Stimulated activated CD4-positive, alpha-beta T cell treated with anti-CD3 and anti-CD28 coated beads, Interleukin-4, amount 100 ng/mL, for 24 hours (primary cell): ENCODE measurements at regions not wholly inside any gene's neighbourhood (a gene's known extent, or its start where the extent isn't known, plus 50 kb on each side); places are given as distances from the start of the nearest gene placed in this dataset.

Experiments used
- DNase-seq: peaks from one replicate; pipeline ENCODE4 v3.0.0-alpha.2; 2020

GRCh38 chr1:239262538-239262937, 123.8 kb upstream of the CHRM3 start:
- no peak for DNase-seq

GRCh38 chr1:239261521-239261920, 124.8 kb upstream of the CHRM3 start:
- DNase-seq: no peak

DNA sequence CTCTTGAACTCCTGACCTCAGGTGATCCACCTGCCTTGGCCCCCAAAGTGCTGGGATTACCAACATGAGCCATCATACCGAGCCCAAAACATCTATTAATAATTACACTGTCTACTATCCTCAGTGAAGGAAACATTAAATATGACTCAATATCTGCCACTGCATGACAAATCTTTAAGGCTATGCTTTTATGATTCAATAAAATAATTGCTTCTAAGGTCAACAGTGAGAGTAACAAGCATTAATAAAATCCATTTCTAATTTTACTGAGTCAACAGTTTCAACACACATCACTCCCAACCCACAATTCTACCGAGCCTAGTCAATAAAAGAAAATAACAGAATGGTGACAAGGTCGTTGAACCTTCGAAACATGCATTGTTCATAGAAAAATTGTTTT, 125.5 kb upstream of the CHRM3 start:
- DNase-seq: no peak

GRCh38 chr1:239255628-239256160, 130.7 kb upstream of the CHRM3 start:
- no peak for DNase-seq

GRCh38 chr1:239254999-239255398, 131.4 kb upstream of the CHRM3 start:
- no peak for DNase-seq

GRCh38 chr1:239253032-239253431, 133.3 kb upstream of the CHRM3 start:
- DNase-seq: no peak

DNA sequence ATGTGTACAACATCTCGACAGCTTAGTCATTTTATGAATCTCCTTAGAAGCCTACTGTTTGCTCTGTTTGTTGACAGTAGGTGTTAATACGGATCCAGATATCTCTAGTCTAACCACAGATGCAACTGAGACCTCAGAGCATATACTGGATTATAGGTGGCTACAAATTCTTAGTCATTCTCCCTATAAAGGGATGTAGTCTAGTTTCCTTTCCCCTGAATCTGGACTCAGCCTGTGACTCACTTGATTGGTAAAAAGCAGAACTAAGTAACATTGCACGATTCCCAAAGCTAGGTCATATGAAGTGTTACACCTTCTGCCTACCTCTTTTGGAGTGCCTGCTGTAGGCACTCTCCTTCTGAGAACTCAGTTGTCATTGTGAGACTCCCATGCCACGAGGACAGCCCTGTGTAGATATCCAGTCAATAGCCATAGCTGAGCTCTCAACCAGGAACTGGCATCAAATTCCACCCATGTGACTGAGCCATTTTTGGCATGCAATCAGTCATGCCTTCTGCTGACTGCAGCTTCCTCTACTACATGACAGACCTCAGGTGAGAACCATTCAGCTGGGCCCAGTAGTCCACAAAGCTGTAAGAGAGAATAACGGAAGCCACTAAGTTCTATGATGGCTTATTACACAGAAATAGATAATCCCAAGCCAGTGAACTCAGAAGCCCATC, 135.9 kb upstream of the CHRM3 start:
- DNase-seq: no peak

GRCh38 chr1:239247285-239247684, 139.1 kb upstream of the CHRM3 start:
- no peak for DNase-seq

- no peak for DNase-seq
Observed at GRCh38 chr1:239244084-239244483, 142.3 kb upstream of the CHRM3 start.

DNA sequence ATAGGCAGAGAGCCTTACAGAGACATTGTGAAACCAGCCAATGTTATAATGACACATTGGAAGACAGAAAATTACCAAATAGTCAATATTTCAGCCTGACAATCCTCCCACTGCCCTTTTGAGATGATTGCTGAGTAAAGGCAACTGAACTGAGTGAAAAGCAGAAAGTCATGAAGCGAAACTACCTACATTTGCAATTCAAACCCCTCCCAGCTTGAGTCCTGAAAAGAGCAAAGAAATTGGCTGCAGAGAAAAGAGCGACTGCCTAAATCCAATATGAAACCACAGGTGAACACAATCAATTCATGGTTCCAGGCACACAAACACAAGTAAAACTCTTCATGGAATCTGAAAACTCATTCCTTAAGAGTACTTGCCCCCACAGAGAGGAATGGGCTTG, 143.4 kb upstream of the CHRM3 start:
- no peak for DNase-seq

- no peak for DNase-seq
Observed at GRCh38 chr1:239242404-239242803, 144.0 kb upstream of the CHRM3 start.

- no peak for DNase-seq
Observed at GRCh38 chr1:239240736-239241135, 145.6 kb upstream of the CHRM3 start.

DNA sequence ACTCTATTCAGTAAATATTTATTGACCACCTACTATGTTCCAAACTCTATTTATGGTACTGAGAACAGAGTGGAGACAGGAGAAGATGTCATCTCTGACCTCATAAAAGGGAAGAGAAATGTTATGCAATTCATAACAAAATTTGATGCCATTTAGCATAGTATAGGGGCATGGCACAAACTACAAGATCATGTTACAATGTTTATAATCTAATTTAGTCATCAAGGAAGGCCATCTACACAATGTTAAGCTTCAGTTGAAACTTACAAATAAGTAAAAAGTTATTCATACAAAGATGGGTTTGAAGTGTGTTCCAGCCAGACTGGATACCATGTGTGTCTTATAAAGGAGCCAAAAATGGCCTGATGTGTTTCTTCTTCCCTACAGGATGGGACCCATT, 146.8 kb upstream of the CHRM3 start:
- no peak for DNase-seq

DNA sequence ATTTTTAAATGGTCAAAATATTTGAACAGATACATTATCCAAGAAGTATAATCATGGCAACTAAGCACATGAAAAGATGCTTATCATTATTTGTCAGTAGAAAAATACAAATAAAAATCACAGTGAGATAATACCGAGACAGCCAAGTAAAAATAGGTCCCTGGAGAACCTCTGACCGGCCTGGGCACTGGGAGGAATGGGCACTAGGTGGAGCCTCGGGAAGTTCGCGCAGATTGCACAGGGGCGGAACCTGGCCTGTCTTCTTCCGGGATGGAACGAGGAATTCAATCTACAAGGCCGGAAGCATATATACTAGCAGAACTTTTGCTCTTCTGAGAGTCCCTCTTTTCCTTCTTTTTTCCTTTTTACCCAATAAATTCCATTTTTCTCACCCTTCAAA, 148.5 kb upstream of the CHRM3 start:
- DNase-seq: no peak

- no peak for DNase-seq
Observed at GRCh38 chr1:239233626-239234025, 152.7 kb upstream of the CHRM3 start.

- no peak for DNase-seq
Observed at GRCh38 chr1:239232921-239233320, 153.4 kb upstream of the CHRM3 start.

GRCh38 chr1:239228451-239228850, 157.9 kb upstream of the CHRM3 start:
- no peak for DNase-seq

GRCh38 chr1:239225396-239225795, 161.0 kb upstream of the CHRM3 start:
- DNase-seq: no peak

DNA sequence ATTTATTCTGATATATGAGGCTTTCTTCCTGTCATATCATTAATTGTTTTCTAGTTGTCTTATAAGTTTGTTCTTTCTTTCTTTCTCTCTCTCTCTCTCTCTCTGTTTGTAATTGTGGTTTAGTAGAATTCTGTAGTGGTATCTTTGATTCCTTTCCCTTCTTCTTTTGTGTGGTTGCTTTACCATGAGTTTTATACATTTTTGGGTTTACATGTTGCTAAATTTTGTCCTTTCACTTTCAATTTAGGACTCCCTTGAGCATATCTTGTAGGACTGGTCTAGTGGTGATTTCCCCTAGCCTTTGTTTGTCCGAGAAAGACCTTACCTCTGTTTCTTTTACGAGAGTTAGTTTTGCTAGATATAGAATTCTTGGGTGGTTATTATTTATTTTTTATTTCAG, 162.3 kb upstream of the CHRM3 start:
- no peak for DNase-seq

- no peak for DNase-seq
Observed at GRCh38 chr1:239222999-239223398, 163.4 kb upstream of the CHRM3 start.

DNA sequence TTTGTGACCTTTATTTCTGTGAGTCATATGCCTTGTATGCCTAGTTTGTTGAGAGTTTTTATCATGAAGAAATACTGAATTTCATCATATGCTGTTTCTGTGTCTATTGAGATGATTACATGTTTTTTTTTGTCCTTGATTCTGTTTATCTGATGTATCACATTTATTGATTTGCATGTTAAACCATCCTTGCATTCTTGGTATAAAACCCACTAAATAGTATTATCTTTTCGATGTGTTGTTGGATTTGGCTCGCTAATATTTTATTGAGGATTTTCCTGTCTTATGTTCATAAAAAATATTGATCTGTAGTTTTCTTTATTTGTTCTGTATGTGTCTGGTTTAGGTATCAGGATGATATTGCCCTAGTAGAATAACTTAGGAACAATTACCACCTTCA, 164.7 kb upstream of the CHRM3 start:
- no peak for DNase-seq

DNA sequence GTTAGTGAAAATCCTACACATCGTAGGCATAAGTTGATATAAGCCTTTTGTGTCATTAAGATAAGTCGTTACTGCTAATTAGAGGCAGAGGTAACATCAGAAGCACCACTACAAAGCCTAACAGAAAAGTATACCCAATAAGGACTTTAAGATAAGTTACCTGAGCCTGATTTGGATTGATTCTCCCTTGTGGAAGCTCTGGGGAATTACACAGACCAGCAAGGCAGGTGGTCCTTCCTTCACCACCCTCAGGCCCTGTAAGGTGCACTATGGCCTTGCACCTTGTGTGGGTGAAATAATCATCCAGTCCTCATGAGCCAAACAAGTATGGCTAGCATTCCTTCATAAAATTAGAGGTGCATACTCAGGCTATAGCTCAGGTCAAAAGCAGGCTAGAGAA, 166.7 kb upstream of the CHRM3 start:
- DNase-seq: no peak

DNA sequence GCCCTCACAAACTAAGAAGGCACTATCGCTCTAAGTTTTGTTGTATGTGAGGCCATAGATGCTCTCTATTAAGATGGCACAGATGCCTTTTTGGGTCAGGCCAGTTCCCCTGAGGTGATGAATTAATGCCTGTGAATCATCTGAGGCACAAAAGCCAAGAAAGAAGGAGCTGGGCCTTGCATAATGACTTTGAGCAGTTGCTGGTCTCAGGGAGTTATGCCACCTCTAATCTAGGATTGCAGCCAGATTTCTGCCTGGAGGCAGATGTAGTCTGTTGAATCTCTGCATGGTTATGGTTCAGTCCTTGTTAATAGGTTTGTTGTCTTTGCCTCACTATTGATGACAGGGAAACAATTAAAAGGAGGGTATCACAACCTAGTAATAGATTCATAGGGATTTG, 168.1 kb upstream of the CHRM3 start:
- no peak for DNase-seq

GRCh38 chr1:239212811-239213220, 173.6 kb upstream of the CHRM3 start:
- no peak for DNase-seq

GRCh38 chr1:239209591-239209990, 176.8 kb upstream of the CHRM3 start:
- DNase-seq: no peak
